ENCODE measurements at regions not wholly inside any gene's neighbourhood (a gene's known extent, or its start where the extent isn't known, plus 50 kb on each side); places are given as distances from the start of the nearest gene placed in this dataset.

- TF ChIP-seq ATF4 (CRISPR knock-in tag; IDR thresholded peaks at IDR 0.05) (0 out of 4 replicates have a peak, but pooled peaks of 1 of the 2 experiments have one; percentile 16), NFIC (IDR thresholded peaks at IDR 0.05; ENCODE audit: low read length) (no peak), ZNF331 (CRISPR knock-in tag; IDR thresholded peaks at IDR 0.05) (no peak), ATF1 (CRISPR knock-in tag; IDR thresholded peaks at IDR 0.05) (no peak), FOSL1 (CRISPR knock-in tag; IDR thresholded peaks at IDR 0.05; ENCODE audit: borderline replicate concordance) (peak; percentile 27; the same call in 1 of the 2 replicates), CREB1 (IDR thresholded peaks at IDR 0.05) (peak; percentile 79), CREB1 (CRISPR knock-in tag; IDR thresholded peaks at IDR 0.05) (peak; percentile 44; the same call in 1 of the 2 replicates), RARA (CRISPR knock-in tag; IDR thresholded peaks at IDR 0.05) (peak; percentile 67), ZNF451 (CRISPR knock-in tag; IDR thresholded peaks at IDR 0.05) (no peak), IRF9 (CRISPR knock-in tag; IDR thresholded peaks at IDR 0.05; ENCODE audit: borderline replicate concordance) (no peak)
These were observed 51.4 kb upstream of the RPS6KA2 start (continued) for GRCh38 chr6:166678426-166678825.

GRCh38 chr6:166677941-166678340, 50.9 kb upstream of the RPS6KA2 start:
- WGBS (ENCODE audit: low lambda C conversion rate), result 19% methylated on average over 6 of the region's 6 CpGs
- Histone ChIP-seq H3K9ac (ENCODE audit: insufficient read depth, low read depth, low read length) (no peak overlapping the region), H4K20me1 (ENCODE audit: insufficient read depth, low read length) (no peaks in the 10 kb centered on the region), H3K4me1 (ENCODE audit: insufficient read depth, low read length) (peaks cover 18% of the 10 kb centered on the region), H3K4me3 (replicated peaks in 1 of 3; ENCODE audit: insufficient read depth in 1 of 3, low read depth in 2 of 3, low read length in 3 of 3) (no peak overlapping the region), H3K27me3 (ENCODE audit: control insufficient read depth in 1 of 2, insufficient read depth in 2 of 2, low read length in 2 of 2) (peaks cover 9 to 57% of the 10 kb centered on the region in 2 experiments), H3K36me3 (replicated peaks in 1 of 2; ENCODE audit: control insufficient read depth in 1 of 2, insufficient read depth in 2 of 2, low read length in 2 of 2) (no peaks in the 10 kb centered on the region), H3K9me3 (ENCODE audit: low read length) (no peaks in the 10 kb centered on the region), H3K27ac (ENCODE audit: extremely low read length, insufficient read depth, low read length) (no peak overlapping the region), H3K79me2 (ENCODE audit: insufficient read depth, low read length) (no peaks in the 10 kb centered on the region), H3K4me2 (ENCODE audit: low read depth, low read length) (no peak overlapping the region), H2AFZ (ENCODE audit: low read length) (no peak overlapping the region)
- no TSS peak for BruUV-seq (replicated peaks)
- in situ Hi-C loops (cut with HindIII; ENCODE audit: extremely low pct_ligation_motif_present, low pct_unique_long_range_greater_than_20kb), result no loop called here
- no peak for FAIRE-seq
- no peak for ATAC-seq
- no peak for DNase-seq (ENCODE audit: low spot score)
- POLR2A ChIA-PET, result no interaction called here
- CTCF ChIA-PET (ENCODE audit: low intra/inter-chr PET ratio, low total read pairs), result no interaction called here
- intact Hi-C loops (cut with micrococcal nuclease; ENCODE audit: unreplicated experiment), result no loop called here
- TF ChIP-seq IRX3 (CRISPR knock-in tag; IDR thresholded peaks at IDR 0.05; ENCODE audit: borderline replicate concordance, low read depth) (no peak), HES4 (CRISPR knock-in tag; IDR thresholded peaks at IDR 0.05; ENCODE audit: borderline replicate concordance) (no peak), THAP8 (CRISPR knock-in tag; IDR thresholded peaks at IDR 0.05; ENCODE audit: borderline replicate concordance) (no peak), ZFP36L2 (CRISPR knock-in tag; IDR thresholded peaks at IDR 0.05) (no peak), RBM22 (optimal IDR thresholded peaks at IDR 0.05; ENCODE audit: low read length) (no peak), TRIM24 (CRISPR knock-in tag; IDR thresholded peaks at IDR 0.05) (no peak), GLI4 (CRISPR knock-in tag; IDR thresholded peaks at IDR 0.05; ENCODE audit: borderline replicate concordance) (no peak), ATF2 (CRISPR knock-in tag; IDR thresholded peaks at IDR 0.05) (no peak), ZNF253 (CRISPR knock-in tag; IDR thresholded peaks at IDR 0.05; ENCODE audit: borderline replicate concordance) (no peak), ZNF576 (CRISPR knock-in tag; IDR thresholded peaks at IDR 0.05) (no peak), ZEB1 (IDR thresholded peaks at IDR 0.05; ENCODE audit: insufficient replicate concordance, low read depth) (no peak), DR1 (CRISPR knock-in tag; IDR thresholded peaks at IDR 0.05) (no peak)

All from HepG2 (cell line).